Endodermal cell (in vitro differentiated cells): ENCODE measurements at regions not wholly inside any gene's neighbourhood (a gene's known extent, or its start where the extent isn't known, plus 50 kb on each side); places are given as distances from the start of the nearest gene placed in this dataset.
"Not testable (repeated sequence)": the region's sequence is repeated elsewhere in the genome, so short reads cannot be mapped to it uniquely, and the experiment has no call there.

Experiments
- DNase-seq: peaks from one replicate; pipeline ENCODE4 v3.0.0-alpha.2; 2017
- H3K27ac ChIP-seq: 2 replicates; pipeline ENCODE4 v1.5.1; 2013; ENCODE audit warnings: mild to moderate bottlenecking, low read depth, low read length, moderate library complexity
- H3K27me3 ChIP-seq: 2 replicates; pipeline ENCODE4 v1.6.1; 2013; ENCODE audit warnings: mild to moderate bottlenecking, low read length, moderate library complexity; ENCODE audit not compliant: insufficient read depth, control insufficient read depth, poor library complexity, severe bottlenecking
- H3K36me3 ChIP-seq: 2 replicates; pipeline ENCODE4 v1.7.0; 2013; ENCODE audit warnings: mild to moderate bottlenecking, low read length, moderate library complexity; ENCODE audit not compliant: control insufficient read depth, insufficient read depth
- H3K4me1 ChIP-seq: one replicate; pipeline ENCODE4 v1.7.0; 2013; ENCODE audit warnings: low read length; ENCODE audit not compliant: control insufficient read depth, insufficient read depth
- H3K4me3 ChIP-seq: 2 replicates; pipeline ENCODE4 v1.5.1; 2013; ENCODE audit warnings: mild to moderate bottlenecking, low read length, moderate library complexity
- H3K9ac ChIP-seq: 2 replicates; pipeline ENCODE4 v1.6.1; 2013; ENCODE audit warnings: mild to moderate bottlenecking, low read length, moderate library complexity; ENCODE audit not compliant: poor library complexity, severe bottlenecking; ENCODE audit errors: extremely low read depth
- H3K9me3 ChIP-seq: 2 replicates; pipeline ENCODE4 v1.6.1; 2013; ENCODE audit warnings: mild to moderate bottlenecking, low read length, moderate library complexity; ENCODE audit not compliant: control insufficient read depth
- H3K27ac Mint-ChIP-seq: 2 replicates; pipeline ENCODE4 v1.8.0; 2020; ENCODE audit warnings: mixed read lengths
- H3K27me3 Mint-ChIP-seq: 2 replicates; pipeline ENCODE4 v1.8.0; 2021; ENCODE audit warnings: mild to moderate bottlenecking, mixed read lengths; ENCODE audit not compliant: insufficient read depth
- H3K36me3 Mint-ChIP-seq: 2 replicates; pipeline ENCODE4 v1.8.0; 2020; ENCODE audit warnings: low read depth, mixed read lengths
- H3K4me1 Mint-ChIP-seq: 2 replicates; pipeline ENCODE4 v1.8.0; 2020; ENCODE audit warnings: mixed read lengths
- H3K4me3 Mint-ChIP-seq: 2 replicates; pipeline ENCODE4 v1.8.0; 2020; ENCODE audit warnings: mild to moderate bottlenecking, moderate library complexity, mixed read lengths
- H3K9me3 Mint-ChIP-seq: 2 replicates; pipeline ENCODE4 v1.8.0; 2020; ENCODE audit warnings: mild to moderate bottlenecking, mixed read lengths
- CTCF ChIP-seq: fragments of 200-600 bp; sonication (generic); conservative IDR thresholded peaks from 2 replicates; pipeline ENCODE4 v1.5.0; 2021; ENCODE audit warnings: antibody characterized with exemption, mild to moderate bottlenecking
- WGBS, 2 experiments: methylation state at CpG; one replicate each; pipeline versions ENCODE4 v1.1.5 to v1.1.7; 2013; ENCODE audit warnings: missing lambda C conversion rate in 2 of 2, mixed read lengths in 1 of 2; ENCODE audit not compliant: insufficient coverage in 1 of 2, insufficient read length in 1 of 2; 5-methylcytosine and 5-hydroxymethylcytosine counted together

- peaks cover 9% of the 10 kb centered on the region for H3K27me3 Mint-ChIP-seq
- peaks cover 7% of the 10 kb centered on the region for H3K4me1 Mint-ChIP-seq
- no peak overlapping the region for H3K4me3 ChIP-seq
- H3K27ac Mint-ChIP-seq: no peak overlapping the region
- no peaks in the 10 kb centered on the region for H3K36me3 ChIP-seq
- peaks cover 11% of the 10 kb centered on the region for H3K9me3 ChIP-seq
- no peak for TF ChIP-seq CTCF
- no peaks in the 10 kb centered on the region for H3K4me1 ChIP-seq
- H3K9me3 Mint-ChIP-seq: peaks cover 15% of the 10 kb centered on the region
- DNase-seq: no peak
- H3K36me3 Mint-ChIP-seq: no peaks in the 10 kb centered on the region
- no peak overlapping the region for H3K4me3 Mint-ChIP-seq
- WGBS, 2 experiments: 96% methylated on average over 4 of the region's 4 CpGs; no CpG with 5 or more reads in 1 of the 2 experiments
- H3K27me3 ChIP-seq: no peaks in the 10 kb centered on the region
- H3K9ac ChIP-seq: no peak overlapping the region
- H3K27ac ChIP-seq: no peak overlapping the region
Measured at GRCh38 chr3:31322460-31322859, 210.3 kb upstream of the STT3B start.

DNA sequence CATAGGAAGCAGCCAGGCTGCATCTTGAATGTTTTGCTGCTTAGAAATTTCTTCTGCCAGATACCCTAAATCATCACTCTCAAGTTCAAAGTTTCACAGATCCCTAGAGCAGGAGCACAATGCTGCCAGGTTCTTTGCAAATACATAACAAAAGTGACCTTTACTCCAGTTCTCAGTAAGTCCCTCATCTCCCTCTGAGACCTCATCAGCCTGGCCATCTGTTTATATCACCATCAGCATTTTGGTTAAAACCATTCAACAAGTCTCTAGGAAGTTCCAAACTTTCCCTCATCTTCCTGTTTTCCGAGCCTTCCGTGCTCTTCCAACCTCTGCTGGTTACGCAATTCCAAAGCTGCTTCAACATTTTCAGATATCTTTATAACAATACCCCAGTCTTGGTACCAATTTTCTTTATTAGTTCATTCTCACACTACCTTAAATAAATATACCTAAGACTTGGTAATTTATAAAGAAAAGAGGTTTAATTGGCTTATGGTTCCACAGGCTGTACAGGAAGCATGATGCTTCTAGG, 204.8 kb upstream of the STT3B start:
- not testable (repeated sequence) for H3K4me1 Mint-ChIP-seq, H3K27ac Mint-ChIP-seq, H3K27me3 Mint-ChIP-seq, H3K4me3 ChIP-seq, H3K27ac ChIP-seq, DNase-seq, H3K4me3 Mint-ChIP-seq, H3K36me3 Mint-ChIP-seq, H3K9ac ChIP-seq, H3K36me3 ChIP-seq, H3K27me3 ChIP-seq, H3K4me1 ChIP-seq
- peaks cover 24% of the 10 kb centered on the region for H3K9me3 Mint-ChIP-seq
- peaks cover 17% of the 10 kb centered on the region for H3K9me3 ChIP-seq
- 93 to 94% methylated on average over 3 of the region's 3 CpGs for WGBS, 2 experiments

DNA sequence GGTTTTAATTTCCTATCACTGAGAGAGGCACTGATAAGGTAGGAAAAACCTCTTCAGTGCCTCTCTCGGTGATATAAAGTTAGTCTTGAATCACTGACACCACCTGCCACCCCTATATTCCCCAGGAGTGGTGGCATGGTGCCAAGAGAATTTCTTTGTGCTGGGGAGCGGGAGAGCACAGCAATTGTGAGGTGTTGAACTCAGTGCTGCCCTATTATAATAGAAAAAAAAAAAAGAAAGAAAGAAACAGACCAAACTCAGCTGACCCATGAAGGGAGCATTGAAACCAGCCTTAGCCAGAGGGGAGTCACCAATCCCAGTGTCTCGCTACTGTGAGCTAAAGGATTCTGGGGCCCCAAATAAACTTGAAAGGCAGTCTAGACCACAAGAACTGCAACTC, 201.4 kb upstream of the STT3B start:
- peaks cover 4% of the 10 kb centered on the region for H3K36me3 Mint-ChIP-seq
- Histone ChIP-seq H3K4me3 (no peak overlapping the region), H3K27ac (no peak overlapping the region), H3K4me1 (no peaks in the 10 kb centered on the region), H3K9me3 (peaks cover 25% of the 10 kb centered on the region), H3K9ac (no peak overlapping the region), H3K27me3 (no peaks in the 10 kb centered on the region), H3K36me3 (no peaks in the 10 kb centered on the region)
- no peak for TF ChIP-seq CTCF
- H3K9me3 Mint-ChIP-seq: peaks cover 28% of the 10 kb centered on the region
- H3K27ac Mint-ChIP-seq: no peak overlapping the region
- DNase-seq: no peak
- WGBS, 2 experiments: 90 to 98% methylated on average over 1 to 3 of the region's 3 CpGs
- H3K4me1 Mint-ChIP-seq: peaks cover 22% of the 10 kb centered on the region
- H3K27me3 Mint-ChIP-seq: no peaks in the 10 kb centered on the region
- no peak overlapping the region for H3K4me3 Mint-ChIP-seq

- H3K4me3 ChIP-seq: no peak overlapping the region
- H3K4me1 ChIP-seq: no peaks in the 10 kb centered on the region
- peaks cover 2% of the 10 kb centered on the region for H3K36me3 Mint-ChIP-seq
- peaks cover 3% of the 10 kb centered on the region for H3K9me3 ChIP-seq
- no peak overlapping the region for H3K27ac Mint-ChIP-seq
- TF ChIP-seq CTCF: peak; percentile 75
- H3K27me3 ChIP-seq: no peaks in the 10 kb centered on the region
- 58% methylated on average over 2 of the region's 2 CpGs; no CpG with 5 or more reads in 1 of the 2 experiments for WGBS, 2 experiments
- H3K27me3 Mint-ChIP-seq: no peaks in the 10 kb centered on the region
- peak; percentile 79 for DNase-seq
- H3K9ac ChIP-seq: no peak overlapping the region
- H3K27ac ChIP-seq: no peak overlapping the region
- peaks cover 2% of the 10 kb centered on the region for H3K4me1 Mint-ChIP-seq
- H3K4me3 Mint-ChIP-seq: no peak overlapping the region
- H3K9me3 Mint-ChIP-seq: peaks cover 5% of the 10 kb centered on the region
- H3K36me3 ChIP-seq: no peaks in the 10 kb centered on the region
Measured at GRCh38 chr3:31341130-31341529, 191.6 kb upstream of the STT3B start.
